Chondrocyte (in vitro differentiated cells): ENCODE measurements at regions not wholly inside any gene's neighbourhood (a gene's known extent, or its start where the extent isn't known, plus 50 kb on each side); places are given as distances from the start of the nearest gene placed in this dataset.

Source experiments
- DNase-seq: peaks from one replicate; pipeline ENCODE4 v3.0.0; 2021; ENCODE audit warnings: mixed read lengths, low spot score
- H3K27ac Mint-ChIP-seq: one replicate; pipeline ENCODE4 v1.8.0; 2021; ENCODE audit warnings: mild to moderate bottlenecking, moderate library complexity, mixed read lengths; ENCODE audit not compliant: unreplicated experiment
- H3K27me3 Mint-ChIP-seq: 2 replicates; pipeline ENCODE4 v1.8.0; 2021; ENCODE audit warnings: low read depth, mixed read lengths
- H3K36me3 Mint-ChIP-seq: 2 replicates; pipeline ENCODE4 v1.8.0; 2021; ENCODE audit warnings: low read depth, mixed read lengths
- H3K4me1 Mint-ChIP-seq: 2 replicates; pipeline ENCODE4 v1.8.0; 2021; ENCODE audit warnings: low read depth, mild to moderate bottlenecking, mixed read lengths
- H3K4me3 Mint-ChIP-seq: one replicate; pipeline ENCODE4 v1.8.0; 2021; ENCODE audit warnings: mild to moderate bottlenecking, moderate library complexity, mixed read lengths; ENCODE audit not compliant: unreplicated experiment
- H3K9me3 Mint-ChIP-seq: 2 replicates; pipeline ENCODE4 v1.8.0; 2021; ENCODE audit warnings: low read depth, mixed read lengths
- CTCF ChIP-seq: fragments of 200-600 bp; sonication (generic); IDR thresholded peaks from 2 replicates; pipeline ENCODE4 v1.5.0; 2021; ENCODE audit warnings: antibody characterized with exemption, mild to moderate bottlenecking, moderate library complexity

GRCh38 chrX:69431420-69431819, 72.7 kb upstream of the NALF2 start:
- no peaks in the 10 kb centered on the region for H3K4me1 Mint-ChIP-seq
- no peak overlapping the region for H3K27ac Mint-ChIP-seq
- no peaks in the 10 kb centered on the region for H3K36me3 Mint-ChIP-seq
- no peak for DNase-seq
- peaks cover 15% of the 10 kb centered on the region for H3K27me3 Mint-ChIP-seq
- H3K4me3 Mint-ChIP-seq: no peak overlapping the region
- peaks cover 8% of the 10 kb centered on the region for H3K9me3 Mint-ChIP-seq
- no peak for TF ChIP-seq CTCF

- Mint-ChIP-seq H3K36me3 (no peaks in the 10 kb centered on the region), H3K9me3 (peaks cover 8% of the 10 kb centered on the region), H3K4me3 (no peak overlapping the region), H3K4me1 (no peaks in the 10 kb centered on the region), H3K27ac (no peak overlapping the region), H3K27me3 (peaks cover 15% of the 10 kb centered on the region)
- no peak for TF ChIP-seq CTCF
- DNase-seq: no peak
Measured at GRCh38 chrX:69430785-69431184, 73.3 kb upstream of the NALF2 start.

GRCh38 chrX:69429339-69430015, 74.6 kb upstream of the NALF2 start:
- TF ChIP-seq CTCF: no peak
- H3K27ac Mint-ChIP-seq: no peak overlapping the region
- H3K36me3 Mint-ChIP-seq: no peaks in the 10 kb centered on the region
- peaks cover 17% of the 10 kb centered on the region for H3K27me3 Mint-ChIP-seq
- H3K4me3 Mint-ChIP-seq: no peak overlapping the region
- H3K9me3 Mint-ChIP-seq: peaks cover 8% of the 10 kb centered on the region
- DNase-seq: no peak
- no peaks in the 10 kb centered on the region for H3K4me1 Mint-ChIP-seq

GRCh38 chrX:69428216-69428615, 75.9 kb upstream of the NALF2 start:
- Mint-ChIP-seq H3K27ac (no peak overlapping the region), H3K4me3 (no peak overlapping the region), H3K27me3 (peaks cover 17% of the 10 kb centered on the region), H3K9me3 (peaks cover 8% of the 10 kb centered on the region), H3K36me3 (no peaks in the 10 kb centered on the region), H3K4me1 (no peaks in the 10 kb centered on the region)
- no peak for DNase-seq
- TF ChIP-seq CTCF: no peak

GRCh38 chrX:69424910-69425309, 79.2 kb upstream of the NALF2 start:
- Mint-ChIP-seq H3K4me1 (no peaks in the 10 kb centered on the region), H3K36me3 (no peaks in the 10 kb centered on the region), H3K9me3 (no peaks in the 10 kb centered on the region), H3K4me3 (no peak overlapping the region), H3K27ac (no peak overlapping the region), H3K27me3 (peaks cover 10% of the 10 kb centered on the region)
- no peak for DNase-seq
- TF ChIP-seq CTCF: no peak
